Neural crest cell (in vitro differentiated cells): ENCODE measurements at regions not wholly inside any gene's neighbourhood (a gene's known extent, or its start where the extent isn't known, plus 50 kb on each side); places are given as distances from the start of the nearest gene placed in this dataset.

Experiments used
- DNase-seq: peaks from one replicate; pipeline ENCODE4 v3.0.0; 2021; ENCODE audit warnings: low read depth, mixed read lengths, low spot score
- H3K27ac Mint-ChIP-seq: one replicate; pipeline ENCODE4 v1.8.0; 2021; ENCODE audit warnings: mild to moderate bottlenecking, mixed read lengths; ENCODE audit not compliant: unreplicated experiment
- H3K27me3 Mint-ChIP-seq: 2 replicates; pipeline ENCODE4 v1.8.0; 2021; ENCODE audit warnings: low read depth, mild to moderate bottlenecking, mixed read lengths
- H3K36me3 Mint-ChIP-seq: 2 replicates; pipeline ENCODE4 v1.8.0; 2021; ENCODE audit warnings: low read depth, mild to moderate bottlenecking, mixed read lengths
- H3K4me1 Mint-ChIP-seq: 2 replicates; pipeline ENCODE4 v1.8.0; 2021; ENCODE audit warnings: mixed read lengths
- H3K4me3 Mint-ChIP-seq: one replicate; pipeline ENCODE4 v1.8.0; 2021; ENCODE audit warnings: mild to moderate bottlenecking, mixed read lengths
- H3K9me3 Mint-ChIP-seq: 2 replicates; pipeline ENCODE4 v1.8.0; 2021; ENCODE audit warnings: mixed read lengths
- TF ChIP-seq, protein P1 (sequence below): fragments of 200-600 bp; sonication (generic); conservative IDR thresholded peaks from 2 replicates; pipeline ENCODE4 v1.5.0; 2021; ENCODE audit warnings: antibody characterized with exemption, mild to moderate bottlenecking

DNA sequence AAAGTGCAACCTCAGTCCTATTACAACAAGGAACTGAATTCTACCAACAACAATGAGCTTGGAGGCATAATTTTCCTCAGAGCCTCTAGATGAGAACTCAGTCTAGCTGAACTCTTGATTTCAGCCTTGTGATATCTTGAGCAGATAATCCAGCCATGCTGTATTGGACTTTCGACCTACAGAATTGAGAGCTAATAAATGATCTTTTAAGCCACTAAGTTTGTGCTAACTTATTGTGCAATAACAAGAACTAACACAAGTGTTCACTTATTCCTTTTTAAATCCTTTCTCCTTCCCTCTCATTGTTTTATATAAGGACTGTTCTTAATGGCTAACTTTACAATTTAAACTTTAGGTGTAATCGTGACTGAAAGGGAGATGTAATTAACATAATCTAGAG, 140.7 kb downstream of the MAGEB17 start:
- DNase-seq: no peak
- TF ChIP-seq, protein P1, sequence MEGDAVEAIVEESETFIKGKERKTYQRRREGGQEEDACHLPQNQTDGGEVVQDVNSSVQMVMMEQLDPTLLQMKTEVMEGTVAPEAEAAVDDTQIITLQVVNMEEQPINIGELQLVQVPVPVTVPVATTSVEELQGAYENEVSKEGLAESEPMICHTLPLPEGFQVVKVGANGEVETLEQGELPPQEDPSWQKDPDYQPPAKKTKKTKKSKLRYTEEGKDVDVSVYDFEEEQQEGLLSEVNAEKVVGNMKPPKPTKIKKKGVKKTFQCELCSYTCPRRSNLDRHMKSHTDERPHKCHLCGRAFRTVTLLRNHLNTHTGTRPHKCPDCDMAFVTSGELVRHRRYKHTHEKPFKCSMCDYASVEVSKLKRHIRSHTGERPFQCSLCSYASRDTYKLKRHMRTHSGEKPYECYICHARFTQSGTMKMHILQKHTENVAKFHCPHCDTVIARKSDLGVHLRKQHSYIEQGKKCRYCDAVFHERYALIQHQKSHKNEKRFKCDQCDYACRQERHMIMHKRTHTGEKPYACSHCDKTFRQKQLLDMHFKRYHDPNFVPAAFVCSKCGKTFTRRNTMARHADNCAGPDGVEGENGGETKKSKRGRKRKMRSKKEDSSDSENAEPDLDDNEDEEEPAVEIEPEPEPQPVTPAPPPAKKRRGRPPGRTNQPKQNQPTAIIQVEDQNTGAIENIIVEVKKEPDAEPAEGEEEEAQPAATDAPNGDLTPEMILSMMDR: no peak
- no peaks in the 10 kb centered on the region for H3K27me3 Mint-ChIP-seq
- no peaks in the 10 kb centered on the region for H3K9me3 Mint-ChIP-seq
- H3K27ac Mint-ChIP-seq: no peak overlapping the region
- no peaks in the 10 kb centered on the region for H3K36me3 Mint-ChIP-seq
- no peak overlapping the region for H3K4me3 Mint-ChIP-seq
- H3K4me1 Mint-ChIP-seq: no peaks in the 10 kb centered on the region

DNA sequence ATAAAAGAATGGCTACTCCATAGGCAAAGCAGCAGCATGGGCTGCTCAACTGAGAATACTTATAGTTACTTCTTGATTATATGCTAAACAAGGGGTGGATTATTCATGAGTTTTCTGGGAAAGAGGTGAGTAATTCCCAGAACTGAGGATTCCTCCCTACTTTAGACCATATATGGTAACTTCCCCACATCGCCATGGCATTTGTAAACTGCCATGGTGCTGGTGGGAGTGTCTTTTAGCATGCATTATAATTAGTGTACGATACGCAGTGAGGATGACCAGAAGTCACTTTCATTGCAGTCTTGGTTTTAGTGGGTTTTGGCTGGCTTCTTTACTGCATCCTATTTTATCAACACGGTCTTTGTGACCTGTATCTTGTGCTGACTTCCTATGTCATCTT, 141.5 kb downstream of the MAGEB17 start:
- no peaks in the 10 kb centered on the region for H3K4me1 Mint-ChIP-seq
- H3K9me3 Mint-ChIP-seq: no peaks in the 10 kb centered on the region
- no peak overlapping the region for H3K27ac Mint-ChIP-seq
- H3K27me3 Mint-ChIP-seq: no peaks in the 10 kb centered on the region
- DNase-seq: no peak
- no peaks in the 10 kb centered on the region for H3K36me3 Mint-ChIP-seq
- no peak overlapping the region for H3K4me3 Mint-ChIP-seq
- TF ChIP-seq, protein P1: no peak

DNA sequence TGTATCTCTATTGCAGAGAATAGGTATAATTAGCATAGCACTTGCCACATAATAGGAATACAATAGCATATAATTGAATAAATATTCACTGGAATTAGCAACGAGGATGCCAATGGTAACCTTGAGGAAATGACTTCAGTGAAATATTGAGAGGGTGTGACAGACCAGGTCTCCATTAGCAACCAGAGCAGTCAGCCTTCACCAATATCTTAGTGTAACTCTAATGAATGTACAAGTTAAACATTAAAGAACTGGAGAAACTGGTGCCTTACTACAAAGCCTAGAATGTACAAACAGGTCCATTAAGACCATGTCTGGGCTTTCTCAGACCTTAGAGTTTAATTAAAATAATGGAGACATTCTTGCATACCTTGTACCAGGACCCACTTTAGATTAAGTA, 143.0 kb downstream of the MAGEB17 start:
- Mint-ChIP-seq H3K4me1 (no peaks in the 10 kb centered on the region), H3K4me3 (no peak overlapping the region), H3K36me3 (no peaks in the 10 kb centered on the region), H3K27me3 (no peaks in the 10 kb centered on the region), H3K9me3 (no peaks in the 10 kb centered on the region), H3K27ac (no peak overlapping the region)
- DNase-seq: no peak
- TF ChIP-seq, protein P1: no peak

DNA sequence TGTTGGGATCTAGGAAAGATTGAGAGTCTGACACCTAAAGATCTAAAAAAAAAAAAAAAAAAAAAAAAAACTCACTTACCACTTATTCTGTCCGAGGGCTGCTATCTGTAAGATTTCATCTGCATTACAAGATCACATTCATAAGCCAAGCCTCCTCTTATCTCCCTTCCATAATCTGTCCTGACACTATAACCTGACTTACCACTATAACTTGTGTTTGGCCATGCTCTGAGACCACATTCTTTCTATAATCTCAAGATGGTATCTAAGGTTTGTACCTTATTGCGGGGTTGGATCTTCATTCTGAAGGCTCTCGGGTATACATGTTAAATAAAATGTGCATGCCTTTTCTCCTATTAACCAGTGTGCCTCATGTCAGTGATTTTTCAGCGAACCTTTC, 144.4 kb downstream of the MAGEB17 start:
- Mint-ChIP-seq H3K36me3 (no peaks in the 10 kb centered on the region), H3K4me1 (no peaks in the 10 kb centered on the region), H3K4me3 (no peak overlapping the region), H3K9me3 (no peaks in the 10 kb centered on the region), H3K27me3 (no peaks in the 10 kb centered on the region), H3K27ac (no peak overlapping the region)
- no peak for DNase-seq
- TF ChIP-seq, protein P1: no peak

DNA sequence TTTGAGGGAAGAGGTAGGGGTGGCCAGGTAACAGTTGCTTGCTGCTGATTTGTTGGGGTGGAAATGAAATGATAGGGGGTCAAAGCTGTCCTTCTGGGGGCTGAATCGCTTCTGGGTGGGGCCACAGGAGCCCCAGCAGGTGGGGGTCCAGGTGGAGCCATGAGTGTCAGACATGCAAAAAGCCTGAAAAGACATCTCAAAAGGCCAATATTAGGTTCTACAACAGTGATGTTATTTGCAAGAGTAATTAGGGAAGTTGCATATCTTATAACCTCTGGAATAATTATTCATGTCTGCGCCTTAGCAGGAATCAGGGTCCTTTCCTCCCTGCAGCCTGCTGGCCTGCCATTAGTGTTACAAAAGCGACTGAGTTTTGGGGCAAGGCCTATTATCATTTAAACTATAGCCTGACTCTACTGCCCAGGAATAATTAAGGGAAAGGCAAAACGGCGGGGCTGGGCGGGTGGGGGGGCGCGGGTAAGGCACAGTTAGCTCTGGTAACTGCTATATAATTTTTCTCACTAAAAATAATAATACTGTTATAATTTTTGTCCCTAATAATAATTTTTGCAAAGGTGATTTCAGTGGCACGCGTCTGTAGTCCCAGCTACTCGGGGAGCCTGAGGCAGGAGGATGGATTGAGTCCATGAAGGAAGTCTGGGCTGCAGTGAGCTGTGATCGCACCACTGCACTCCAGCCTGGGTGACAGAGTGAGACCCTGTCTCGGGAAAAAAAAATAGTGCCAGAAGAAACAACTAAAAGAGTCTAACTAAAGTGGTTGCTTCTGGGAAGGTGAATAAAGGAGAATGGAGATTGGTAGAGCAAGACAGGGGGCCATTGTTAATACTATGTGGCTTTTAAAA, 145.7 kb downstream of the MAGEB17 start:
- Mint-ChIP-seq H3K9me3 (no peaks in the 10 kb centered on the region), H3K27me3 (no peaks in the 10 kb centered on the region), H3K27ac (no peak overlapping the region), H3K36me3 (no peaks in the 10 kb centered on the region), H3K4me3 (no peak overlapping the region), H3K4me1 (no peaks in the 10 kb centered on the region)
- DNase-seq: no peak
- TF ChIP-seq, protein P1: no peak
